ENCODE measurements at regions not wholly inside any gene's neighbourhood (a gene's known extent, or its start where the extent isn't known, plus 50 kb on each side); places are given as distances from the start of the nearest gene placed in this dataset.
A peak's percentile ranks its signal among the peaks of the same experiment; 100 is the strongest.

DNA sequence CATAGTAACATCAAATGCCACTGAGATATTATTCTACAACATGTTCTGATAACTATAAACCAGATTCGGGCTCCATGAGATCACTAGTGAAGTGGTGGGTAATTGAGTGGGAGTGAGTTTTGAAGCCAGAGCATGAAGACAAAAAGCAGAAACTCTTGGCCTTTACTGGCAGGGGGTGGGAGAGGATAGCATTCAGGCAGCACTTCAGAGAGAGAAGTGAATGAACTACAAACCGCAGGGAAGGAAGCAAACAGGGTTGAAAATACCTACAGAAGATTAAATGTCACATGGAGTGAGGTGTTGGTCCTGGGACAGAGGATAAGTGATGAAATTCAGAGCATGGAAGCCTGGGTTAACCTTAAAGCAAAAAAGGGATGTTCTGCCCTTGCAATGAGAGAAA lies 250.0 kb downstream of the EPM2A start:
- intact Hi-C loops (cut with DNase I): no loop called here
- DNase-seq (ENCODE audit: low spot score): no peak

DNA sequence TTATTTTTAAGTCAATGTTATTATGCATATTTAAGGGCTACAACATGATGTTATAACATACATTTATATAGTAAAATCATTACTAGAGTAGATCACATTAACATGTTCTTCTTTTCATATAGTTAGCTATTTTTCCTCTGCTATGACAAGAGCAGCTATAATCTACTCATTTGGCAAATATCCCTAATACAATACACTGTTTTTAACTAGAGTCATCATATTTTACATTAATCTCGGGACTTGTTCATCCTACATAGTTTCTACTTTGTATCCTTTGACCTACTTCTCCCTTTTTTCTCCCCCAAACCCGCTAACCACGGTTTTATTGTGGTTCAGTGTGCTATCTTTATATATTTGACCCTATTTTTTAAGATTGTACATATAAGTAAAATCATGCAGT lies 249.0 kb downstream of the EPM2A start:
- no peak for DNase-seq (ENCODE audit: low spot score)
- intact Hi-C loops (cut with DNase I): no loop called here

DNA sequence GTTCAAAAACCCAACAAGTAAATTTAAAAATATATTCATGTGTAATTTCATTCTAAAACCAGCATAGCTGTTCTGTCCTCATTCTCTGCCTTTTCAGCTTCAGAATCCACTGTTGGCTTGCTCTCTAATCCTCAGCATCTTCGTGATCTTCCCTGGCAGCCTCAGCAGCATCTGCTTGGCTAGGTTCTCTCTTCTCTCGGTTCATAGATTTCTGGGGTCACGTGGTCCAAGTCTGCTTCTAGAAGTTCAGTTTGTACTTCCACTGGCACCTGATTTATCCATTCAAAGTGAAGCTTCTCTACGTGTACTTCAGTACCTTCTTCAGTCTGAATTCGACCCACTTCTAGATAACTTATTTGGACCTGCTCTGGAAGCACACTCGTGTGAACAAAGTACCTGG lies 245.7 kb downstream of the EPM2A start:
- intact Hi-C loops (cut with DNase I): no loop called here
- no peak for DNase-seq (ENCODE audit: low spot score)

DNA sequence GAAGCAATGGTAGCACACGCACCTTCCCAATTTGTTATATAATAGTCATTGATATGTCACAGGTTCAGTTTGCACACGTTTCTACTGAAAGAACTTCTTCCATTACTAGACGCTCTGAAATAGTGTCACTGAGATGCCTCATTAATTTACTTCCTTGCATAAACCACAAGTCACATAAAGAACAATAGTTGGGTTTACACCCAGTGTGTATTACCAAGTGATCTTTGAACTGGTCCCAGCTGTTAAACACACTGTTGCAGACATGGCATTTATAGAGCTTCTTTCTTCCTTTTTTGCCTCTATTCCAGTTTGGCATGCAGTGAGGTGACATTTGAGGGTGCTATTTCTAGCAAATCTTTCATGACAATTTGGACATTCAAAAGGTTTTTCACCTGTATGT lies 245.3 kb downstream of the EPM2A start:
- no peak for DNase-seq (ENCODE audit: low spot score)
- intact Hi-C loops (cut with DNase I): no loop called here

DNA sequence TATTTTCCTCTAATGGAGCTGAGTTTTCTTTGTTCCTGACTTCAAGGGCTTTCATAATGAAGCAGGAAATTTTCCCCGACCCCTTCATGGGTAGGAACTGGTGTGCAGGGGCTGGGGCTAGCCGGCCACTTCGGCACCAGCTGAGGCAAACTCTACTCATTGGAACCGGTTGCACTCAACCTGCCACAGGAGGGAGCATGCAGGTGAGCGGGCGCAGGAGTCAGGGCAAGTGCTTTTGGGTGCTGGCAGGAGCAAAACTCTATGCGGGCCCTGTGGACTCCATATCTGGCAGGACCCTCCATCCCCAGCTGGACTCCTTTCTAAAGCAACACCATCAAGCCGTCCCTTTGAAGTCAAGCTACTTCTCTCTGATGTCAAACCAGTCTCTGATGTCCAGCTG lies 244.2 kb downstream of the EPM2A start:
- intact Hi-C loops (cut with DNase I): no loop called here
- DNase-seq (ENCODE audit: low spot score): no peak

DNA sequence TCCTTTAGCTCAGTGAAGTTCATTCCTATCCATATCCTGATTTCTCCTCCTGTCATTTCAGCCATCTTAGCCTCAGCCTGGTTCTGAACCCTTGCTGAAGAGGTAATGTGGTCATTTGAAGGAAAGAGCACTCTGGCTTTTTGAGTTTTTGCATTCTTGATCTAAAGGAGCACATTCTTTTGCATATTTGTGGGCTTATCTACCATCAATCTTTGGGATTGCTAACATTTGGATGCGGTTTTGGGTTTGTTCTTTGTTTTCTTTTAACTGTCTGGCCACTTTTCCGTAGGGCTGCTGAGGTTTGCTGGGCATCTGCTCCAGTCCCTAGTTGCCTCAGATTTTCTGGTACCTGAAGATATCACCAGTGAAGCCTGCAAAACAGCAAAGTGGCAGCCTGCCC lies 238.3 kb downstream of the EPM2A start:
- no peak for DNase-seq (ENCODE audit: low spot score)
- intact Hi-C loops (cut with DNase I): no loop called here

DNA sequence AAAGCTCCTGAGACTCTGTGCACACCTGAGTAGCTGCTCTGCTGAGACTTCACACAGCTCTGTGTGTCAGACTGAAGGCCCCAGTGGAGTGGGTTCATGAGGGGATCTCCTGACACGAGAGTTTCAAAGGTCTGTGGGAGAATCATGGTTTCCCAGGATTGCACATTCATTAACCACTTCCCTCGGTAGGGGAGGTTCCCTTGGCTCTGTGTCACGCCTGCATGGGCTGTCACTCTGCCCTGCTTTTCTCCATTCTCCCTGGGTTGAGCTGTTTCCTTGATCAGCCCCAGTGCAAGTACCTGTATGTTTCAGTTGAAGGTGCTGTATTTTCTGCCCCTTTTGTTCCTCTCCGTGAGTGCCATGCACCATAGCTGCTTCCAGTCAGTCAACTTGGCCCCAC lies 236.9 kb downstream of the EPM2A start:
- DNase-seq (ENCODE audit: low spot score): no peak
- intact Hi-C loops (cut with DNase I): no loop called here

DNA sequence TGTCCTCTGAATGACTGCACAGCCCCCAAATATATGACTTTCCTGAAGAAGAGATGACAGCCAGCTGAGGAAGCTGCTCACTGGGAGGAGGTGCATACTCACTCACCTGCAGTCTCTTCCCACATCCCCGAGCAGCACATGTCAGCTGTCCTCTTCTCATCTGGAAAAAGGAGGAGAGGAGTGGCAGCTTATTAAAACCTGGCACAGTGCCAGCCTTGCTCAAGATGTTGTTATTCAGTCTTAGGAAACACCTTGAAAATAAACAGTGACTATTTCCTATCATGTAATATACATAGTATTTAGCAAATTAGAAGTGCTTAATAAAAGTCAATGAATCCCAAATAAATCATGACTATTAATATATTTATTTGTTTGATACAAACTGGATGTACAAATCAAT lies 232.9 kb downstream of the EPM2A start:
- intact Hi-C loops (cut with DNase I): no loop called here
- no peak for DNase-seq (ENCODE audit: low spot score)

DNA sequence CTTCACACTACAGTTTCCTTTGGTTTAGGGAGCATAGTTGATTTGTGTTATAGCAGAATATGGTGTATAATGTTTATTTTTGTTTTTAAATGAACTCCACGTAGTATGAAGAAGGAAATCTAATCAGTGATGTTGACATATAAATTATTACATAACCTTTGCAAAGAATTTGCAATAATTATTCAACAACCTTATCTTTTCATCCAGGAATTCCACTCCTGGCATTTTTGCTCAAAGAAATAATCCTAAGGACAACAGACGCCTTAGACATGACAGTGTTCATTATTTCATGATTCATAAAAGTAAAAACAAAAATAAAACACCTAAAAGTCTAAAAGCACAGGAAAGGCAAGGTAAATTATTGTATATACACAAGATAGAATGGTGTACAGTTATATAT lies 229.2 kb downstream of the EPM2A start:
- intact Hi-C loops (cut with DNase I): no loop called here
- DNase-seq (ENCODE audit: low spot score): no peak

DNA sequence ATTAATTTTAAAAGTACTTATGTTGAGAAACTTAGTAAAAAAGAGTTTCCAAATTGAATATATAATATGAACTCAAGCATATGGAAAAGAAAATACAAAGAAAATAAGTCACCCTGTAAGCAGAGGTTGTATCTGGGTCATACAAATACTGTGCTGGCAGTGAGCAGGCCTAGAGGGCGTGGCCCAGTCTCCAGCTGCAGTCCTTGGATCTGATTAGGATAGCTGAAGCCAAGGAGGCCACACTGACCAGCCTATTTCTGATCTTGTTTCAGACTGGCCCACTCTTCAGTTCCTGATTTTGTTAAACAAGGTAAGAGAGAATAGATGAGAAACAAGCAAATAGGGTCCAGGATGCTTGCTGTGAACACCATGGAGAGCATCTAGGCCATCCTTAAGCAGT lies 228.8 kb downstream of the EPM2A start:
- intact Hi-C loops (cut with DNase I): no loop called here

DNA sequence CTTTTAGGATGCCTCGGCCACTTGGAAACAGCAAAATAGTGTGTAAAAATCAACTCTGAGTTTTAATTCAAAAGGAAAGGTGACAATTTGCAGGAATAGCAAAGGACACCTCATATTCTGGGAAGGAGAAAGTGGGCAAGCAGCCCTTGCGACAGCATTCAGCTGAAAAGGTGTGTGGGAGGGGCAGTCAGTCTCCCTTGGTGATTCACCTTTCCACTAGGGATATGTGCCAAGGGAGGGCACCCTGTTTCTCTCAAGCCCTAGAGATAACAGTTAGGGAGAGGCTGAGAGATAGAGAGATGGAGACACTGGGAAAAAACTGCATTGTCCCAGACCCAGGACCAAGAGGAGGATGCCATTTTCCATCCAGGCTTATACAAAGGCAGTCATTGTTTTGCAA lies 228.1 kb downstream of the EPM2A start:
- intact Hi-C loops (cut with DNase I): no loop called here
- no peak for DNase-seq (ENCODE audit: low spot score)

More for the DNA sequence above, 228.8 kb downstream of the EPM2A start:
- no peak for DNase-seq (ENCODE audit: low spot score)

DNA sequence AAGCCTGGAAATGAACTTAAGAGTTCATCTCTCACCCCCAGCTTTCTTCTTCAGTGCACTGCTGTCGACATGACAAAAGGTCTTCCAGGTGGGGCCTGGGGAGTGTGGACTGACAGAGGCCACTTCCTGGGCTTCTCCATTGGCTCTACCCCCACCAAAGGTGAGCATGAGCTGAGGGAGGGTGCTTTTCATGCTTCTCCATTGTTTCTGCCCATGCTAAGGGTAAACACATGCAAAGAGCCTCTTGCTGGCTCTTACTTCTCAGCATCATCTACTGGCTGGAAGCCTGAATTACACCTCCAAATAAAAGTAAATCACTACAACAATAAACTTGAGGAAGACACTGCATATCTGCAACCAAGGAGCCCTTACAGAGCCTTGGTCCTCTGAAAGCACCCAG lies 227.2 kb downstream of the EPM2A start:
- no peak for DNase-seq (ENCODE audit: low spot score)
- intact Hi-C loops (cut with DNase I): no loop called here

DNA sequence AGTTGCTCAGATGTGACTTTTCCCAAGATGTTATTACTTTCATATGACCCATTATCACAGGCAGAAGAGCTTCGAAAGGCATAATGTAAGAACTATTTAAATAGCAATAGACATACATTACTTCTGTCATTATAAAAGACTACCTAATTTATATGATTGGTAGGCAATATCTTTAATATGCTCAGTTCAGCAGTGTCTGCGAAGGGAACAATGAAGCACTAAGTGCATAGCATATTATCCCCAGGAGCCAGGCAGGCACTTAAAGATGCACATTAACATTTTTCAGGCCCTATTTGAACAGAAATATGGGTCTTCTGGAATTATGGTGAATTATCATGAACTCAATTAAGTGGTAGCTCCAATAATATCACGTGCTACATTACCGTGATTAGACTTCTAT lies 217.8 kb downstream of the EPM2A start:
- no peak for DNase-seq (ENCODE audit: low spot score)
- intact Hi-C loops (cut with DNase I): no loop called here

DNA sequence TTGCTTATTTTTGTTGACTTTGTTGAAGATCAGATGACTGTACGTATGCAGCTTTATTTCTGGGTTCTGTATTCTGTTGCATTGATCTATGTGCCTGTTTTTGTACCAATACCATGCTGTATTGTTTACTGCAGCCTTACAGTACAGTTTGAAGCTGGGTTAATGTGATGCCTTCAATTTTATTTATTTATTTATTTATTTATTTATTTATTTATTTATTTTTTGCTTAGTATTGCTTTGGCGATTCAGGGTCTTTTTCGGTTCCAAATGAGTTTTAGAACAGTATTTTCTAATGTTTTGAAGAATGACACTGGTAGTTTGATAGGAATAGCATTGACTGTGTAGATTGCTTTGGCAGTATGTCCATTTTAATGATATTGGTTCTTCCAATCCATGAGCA lies 210.3 kb downstream of the EPM2A start:
- intact Hi-C loops (cut with DNase I): no loop called here
- DNase-seq (ENCODE audit: low spot score): no peak

DNA sequence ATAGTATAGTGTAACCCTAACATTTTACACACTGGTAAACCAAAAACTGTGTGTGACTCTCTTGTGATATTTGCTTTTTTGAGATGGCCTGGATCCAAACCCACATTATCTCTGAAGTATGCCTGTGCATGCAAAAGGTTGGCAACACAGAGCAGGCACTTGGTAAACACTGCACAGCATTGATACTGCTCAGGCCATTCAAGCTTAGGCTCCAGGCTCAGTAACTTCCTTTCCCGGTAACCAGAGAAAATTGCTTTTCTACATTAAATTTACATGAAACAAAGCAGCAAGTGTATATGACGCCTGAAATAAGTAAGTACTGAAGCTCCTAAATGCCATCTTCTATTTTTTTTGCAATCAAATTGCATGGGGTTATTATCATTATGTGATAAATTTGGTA lies 205.7 kb downstream of the EPM2A start:
- intact Hi-C loops (cut with DNase I): no loop called here
- DNase-seq (ENCODE audit: low spot score): no peak

DNA sequence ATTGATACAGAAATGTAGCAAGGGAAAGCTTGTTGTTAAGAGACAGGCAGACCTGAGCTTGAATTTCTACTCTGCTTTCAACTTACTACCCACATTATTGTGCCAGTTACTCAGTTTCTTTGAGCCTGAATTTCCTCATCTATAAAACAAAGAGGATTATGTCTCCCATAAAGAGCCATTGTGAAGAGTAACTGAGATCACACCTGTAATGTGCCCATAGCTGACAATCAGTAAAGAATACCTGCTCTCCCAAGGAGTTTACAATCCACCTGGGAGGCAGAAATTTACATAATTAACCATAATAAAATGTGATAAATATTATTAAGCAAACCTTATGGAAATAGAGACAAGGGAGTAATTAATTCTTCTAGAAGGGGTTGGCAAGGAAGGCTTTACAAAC lies 204.9 kb downstream of the EPM2A start:
- intact Hi-C loops (cut with DNase I): no loop called here
- DNase-seq (ENCODE audit: low spot score): no peak

DNA sequence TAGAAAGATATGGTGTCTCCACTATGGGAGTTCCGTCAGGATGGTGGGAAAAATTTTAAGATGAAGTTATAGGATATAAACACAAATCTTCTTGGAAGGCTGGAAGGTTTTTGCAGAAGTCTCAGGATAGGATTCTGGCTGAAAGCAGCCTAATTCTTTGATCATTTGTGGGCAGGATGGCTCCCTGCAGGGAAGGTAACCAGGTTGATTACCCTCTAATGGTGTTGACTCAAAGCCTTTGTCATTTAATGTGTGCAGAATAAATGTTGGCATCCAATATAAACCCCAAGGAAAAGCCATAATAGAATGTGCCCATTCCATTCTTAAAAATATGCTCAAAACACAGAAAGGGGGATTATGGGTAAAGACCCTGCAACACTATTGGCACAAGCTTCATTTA lies 204.3 kb downstream of the EPM2A start:
- DNase-seq (ENCODE audit: low spot score): no peak
- intact Hi-C loops (cut with DNase I): loop anchor here in 1 of 2 donors (1.0 kb wide), 1 partner anchor 49 kb away; no protein-coding TSS in a partner anchor

DNA sequence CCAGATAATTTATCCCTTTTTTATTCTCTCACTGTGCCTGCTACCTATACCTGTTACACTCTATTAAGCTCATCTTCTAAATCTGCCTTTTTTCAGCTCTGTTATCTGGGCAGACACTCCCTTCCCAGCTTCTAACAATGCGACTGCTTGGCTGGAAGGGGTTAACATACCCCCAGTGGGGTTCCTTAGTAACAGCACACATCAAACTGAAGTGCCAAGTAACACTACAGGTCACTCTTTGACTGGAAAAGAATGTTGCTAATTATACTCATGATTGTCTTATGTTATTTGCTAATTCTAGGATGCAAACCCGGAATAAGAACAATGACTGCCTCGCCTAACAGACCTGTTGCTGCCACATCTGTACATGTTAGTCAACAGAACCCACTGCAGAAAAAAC lies 203.5 kb downstream of the EPM2A start:
- intact Hi-C loops (cut with DNase I): loop anchor here in 1 of 2 donors (1.0 kb wide), 1 partner anchor 48 kb away; no protein-coding TSS in a partner anchor
- DNase-seq (ENCODE audit: low spot score): no peak

DNA sequence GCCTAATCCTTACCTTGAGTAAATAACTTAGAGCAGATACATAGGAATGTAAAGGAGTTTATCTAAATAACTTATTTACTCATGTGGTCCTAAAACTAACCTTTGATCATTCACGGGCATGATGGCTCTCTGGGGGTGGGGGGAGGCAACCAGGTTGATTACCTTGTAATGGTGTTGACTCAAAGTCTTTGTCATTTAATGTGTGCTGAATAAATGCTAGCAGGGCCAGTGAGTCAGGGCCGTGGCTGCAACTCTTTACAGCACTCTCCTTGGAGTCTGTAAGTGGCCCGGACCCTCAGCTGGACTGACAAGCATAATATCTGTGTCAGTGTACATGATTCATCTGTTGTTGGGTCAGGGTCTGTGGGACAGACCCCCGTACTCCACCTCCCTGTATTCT lies 203.0 kb downstream of the EPM2A start:
- intact Hi-C loops (cut with DNase I): no loop called here
- DNase-seq (ENCODE audit: low spot score): no peak

DNA sequence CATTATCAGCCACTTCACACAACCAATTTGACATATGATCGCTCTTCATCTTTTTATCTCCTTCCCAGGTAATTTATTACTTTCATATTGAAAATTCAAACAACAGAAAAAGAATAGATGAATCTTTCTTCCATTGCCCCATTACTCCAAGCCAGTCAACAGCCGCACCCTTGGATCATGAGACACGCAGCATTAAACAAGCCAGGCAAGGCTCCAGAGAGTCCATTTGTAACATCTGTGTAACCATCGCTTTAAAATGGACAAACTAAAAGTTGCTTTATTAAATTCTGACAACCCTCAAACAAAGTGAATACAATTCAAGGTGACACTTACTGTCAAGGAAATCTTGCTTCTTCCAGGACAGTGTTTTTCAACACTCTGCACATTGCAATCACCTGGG lies 200.3 kb downstream of the EPM2A start:
- no peak for DNase-seq (ENCODE audit: low spot score)
- intact Hi-C loops (cut with DNase I): no loop called here

DNA sequence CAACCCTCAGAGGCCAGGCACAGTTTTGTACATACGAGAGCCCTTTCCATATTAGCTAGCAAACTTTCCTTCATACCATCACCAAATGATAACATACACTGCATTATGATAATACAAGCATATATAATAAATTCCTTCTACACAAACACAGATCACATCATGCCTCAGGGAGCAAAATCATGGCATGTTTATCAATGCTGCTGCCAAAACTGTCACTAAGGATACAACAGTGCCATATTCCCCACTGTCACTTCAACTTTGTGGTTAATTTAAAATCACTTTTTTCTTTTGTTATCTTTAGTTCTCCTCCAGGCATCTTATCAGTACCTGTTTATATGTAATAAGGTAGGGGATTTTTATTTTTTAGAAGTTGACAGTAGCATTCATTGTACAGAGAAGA lies 196.3 kb downstream of the EPM2A start:
- no peak for DNase-seq (ENCODE audit: low spot score)
- intact Hi-C loops (cut with DNase I): no loop called here

DNA sequence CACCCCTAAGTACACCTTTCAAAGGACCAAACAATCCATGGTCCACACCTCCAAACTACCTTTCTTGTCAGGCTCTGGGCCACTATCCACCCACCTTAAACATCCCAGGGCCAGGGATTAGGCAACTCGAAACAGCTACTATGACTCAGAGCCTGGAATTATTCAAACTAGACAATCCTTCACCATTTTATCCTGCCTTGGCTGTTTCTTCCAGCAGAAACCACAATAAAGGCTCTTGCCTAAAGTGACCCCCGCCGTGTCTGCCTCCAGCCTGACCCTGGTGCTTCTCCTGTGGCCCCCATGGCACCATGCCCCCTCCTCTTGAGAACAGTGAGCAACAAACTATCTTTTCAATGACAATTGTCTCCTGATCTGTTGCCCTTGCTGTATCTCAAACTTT lies 195.5 kb downstream of the EPM2A start:
- intact Hi-C loops (cut with DNase I): no loop called here

DNA sequence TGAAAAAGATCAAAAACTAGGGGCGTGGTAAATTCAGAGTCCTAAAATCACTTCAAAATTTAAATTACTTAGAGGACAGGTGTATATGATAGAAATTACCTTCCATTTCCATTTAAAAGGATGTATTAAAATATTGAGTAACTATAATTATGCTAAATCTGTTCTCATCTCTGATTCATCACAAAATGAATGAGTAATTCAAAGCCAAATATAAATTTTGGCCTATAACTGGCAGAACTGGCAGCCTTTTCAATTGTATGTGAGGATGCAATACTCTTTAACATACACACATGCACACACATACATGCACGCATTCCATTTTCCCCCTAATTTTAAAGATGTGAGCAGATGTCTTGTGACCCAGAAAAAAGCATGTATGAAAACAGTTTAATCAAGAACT lies 194.6 kb downstream of the EPM2A start:
- intact Hi-C loops (cut with DNase I): no loop called here
- no peak for DNase-seq (ENCODE audit: low spot score)

More for the DNA sequence above, 195.5 kb downstream of the EPM2A start:
- DNase-seq (ENCODE audit: low spot score): peak; percentile 76
